ENCODE measurements at regions not wholly inside any gene's neighbourhood (a gene's known extent, or its start where the extent isn't known, plus 50 kb on each side); places are given as distances from the start of the nearest gene placed in this dataset.
A peak's percentile ranks its signal among the peaks of the same experiment; 100 is the strongest.

DNA sequence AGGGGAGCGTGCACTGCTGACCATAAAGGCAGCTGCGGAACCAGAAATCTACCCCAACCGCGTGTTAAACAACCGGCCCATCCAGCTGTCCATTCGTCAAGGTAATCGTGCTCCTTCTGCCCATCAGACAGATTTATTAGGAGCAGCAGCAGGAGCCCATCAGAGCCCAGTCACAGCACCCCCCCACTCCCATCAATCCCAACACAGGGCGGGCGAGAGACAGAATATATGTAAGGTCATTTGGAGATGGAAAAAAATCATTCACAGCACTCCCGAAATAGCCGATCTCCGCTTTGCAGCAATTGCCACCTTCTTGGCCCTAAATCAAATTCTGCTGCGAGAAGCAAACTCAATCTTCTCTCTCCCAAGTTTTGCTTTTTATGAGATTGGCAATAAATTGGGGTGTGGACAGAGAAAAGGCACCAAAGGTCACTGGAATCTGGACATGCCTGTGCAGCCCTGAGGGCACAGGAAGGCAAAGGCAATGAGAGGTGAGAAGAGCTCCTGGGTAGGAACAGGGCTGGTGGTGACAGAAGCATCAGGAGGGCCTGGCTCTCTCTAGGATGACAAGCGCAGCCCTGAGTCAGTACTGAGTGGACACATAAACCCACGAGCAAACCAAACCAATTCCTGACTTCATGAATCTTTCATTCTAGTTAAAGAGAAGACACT, 145.0 kb upstream of the ZMIZ1 start:
- DNase-seq = no peak

DNA sequence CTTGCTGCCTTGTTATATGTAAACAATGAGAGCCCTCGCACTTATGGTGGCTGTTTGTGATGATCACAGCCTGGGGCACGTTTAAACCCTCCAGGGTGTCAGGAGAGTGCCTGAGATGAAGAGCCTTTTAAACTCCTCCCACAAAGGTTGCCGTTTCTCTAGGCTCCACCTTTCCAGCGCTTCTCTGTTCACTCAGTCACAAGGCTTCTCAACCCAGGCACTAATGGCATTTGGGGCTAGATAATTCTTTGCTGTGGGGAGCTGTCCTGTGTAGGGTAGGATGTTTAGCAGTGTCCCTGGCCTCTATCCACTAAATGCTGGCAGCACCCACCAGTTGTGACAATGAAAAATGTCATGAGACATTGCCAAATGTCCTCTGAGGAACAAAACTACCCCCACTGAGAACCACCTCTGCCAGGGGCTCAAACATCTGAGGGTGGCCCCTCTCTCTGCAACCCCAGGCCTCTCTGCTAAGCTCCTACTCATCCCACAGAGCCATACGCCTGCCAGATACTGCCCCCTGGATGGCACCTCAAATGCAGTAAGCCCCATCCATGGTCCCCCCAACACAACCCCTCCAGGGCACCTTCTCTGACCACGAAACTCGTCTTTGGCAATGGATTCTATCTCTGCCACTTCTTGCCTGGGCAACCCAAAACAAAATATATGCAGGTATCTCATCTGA, 144.3 kb upstream of the ZMIZ1 start:
- DNase-seq = no peak

DNA sequence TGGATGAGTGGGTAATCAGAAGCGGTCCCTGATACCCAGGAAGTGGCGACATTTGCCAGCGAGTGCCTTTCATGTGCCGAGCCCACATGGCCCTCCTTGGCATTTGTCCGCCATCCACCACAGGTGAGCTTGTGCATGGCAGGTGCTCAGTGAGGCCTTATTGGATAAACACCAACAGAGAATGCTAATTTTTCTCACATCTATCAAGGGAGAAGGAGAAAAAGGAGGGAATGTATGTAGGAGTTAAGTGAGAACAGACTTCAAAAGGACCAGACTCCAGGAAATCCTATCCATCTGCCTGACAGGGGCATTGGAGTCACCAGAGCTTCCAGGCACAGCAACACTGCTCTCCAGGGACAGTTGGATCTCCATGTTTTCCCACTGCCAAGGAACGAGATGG, 143.5 kb upstream of the ZMIZ1 start:
- DNase-seq = no peak

DNA sequence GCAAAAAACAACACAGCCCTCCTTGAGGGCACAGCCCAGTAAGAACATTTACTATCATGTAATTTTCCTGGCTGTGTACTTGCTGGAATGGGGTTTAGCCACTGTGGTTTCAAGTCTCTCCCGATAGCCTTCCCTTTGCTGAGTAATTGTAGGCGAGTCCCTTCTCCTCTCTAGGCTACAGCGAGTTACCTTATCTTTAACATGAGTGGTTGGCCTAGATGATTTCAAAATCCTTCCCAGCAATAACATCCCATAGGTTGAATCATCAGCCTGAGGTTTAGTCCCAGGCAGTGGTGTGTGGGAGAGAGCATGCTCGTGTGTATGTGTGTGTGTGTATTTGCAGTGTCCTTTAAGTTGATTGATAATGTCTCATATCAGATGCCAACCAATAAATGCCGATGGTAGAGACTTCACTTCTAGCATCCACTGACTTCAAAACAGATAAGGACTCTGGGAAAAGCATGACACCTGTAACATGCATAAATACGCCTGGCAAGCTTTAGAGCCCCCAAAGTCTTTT, 142.9 kb upstream of the ZMIZ1 start:
- peak; percentile 80 for DNase-seq

DNA sequence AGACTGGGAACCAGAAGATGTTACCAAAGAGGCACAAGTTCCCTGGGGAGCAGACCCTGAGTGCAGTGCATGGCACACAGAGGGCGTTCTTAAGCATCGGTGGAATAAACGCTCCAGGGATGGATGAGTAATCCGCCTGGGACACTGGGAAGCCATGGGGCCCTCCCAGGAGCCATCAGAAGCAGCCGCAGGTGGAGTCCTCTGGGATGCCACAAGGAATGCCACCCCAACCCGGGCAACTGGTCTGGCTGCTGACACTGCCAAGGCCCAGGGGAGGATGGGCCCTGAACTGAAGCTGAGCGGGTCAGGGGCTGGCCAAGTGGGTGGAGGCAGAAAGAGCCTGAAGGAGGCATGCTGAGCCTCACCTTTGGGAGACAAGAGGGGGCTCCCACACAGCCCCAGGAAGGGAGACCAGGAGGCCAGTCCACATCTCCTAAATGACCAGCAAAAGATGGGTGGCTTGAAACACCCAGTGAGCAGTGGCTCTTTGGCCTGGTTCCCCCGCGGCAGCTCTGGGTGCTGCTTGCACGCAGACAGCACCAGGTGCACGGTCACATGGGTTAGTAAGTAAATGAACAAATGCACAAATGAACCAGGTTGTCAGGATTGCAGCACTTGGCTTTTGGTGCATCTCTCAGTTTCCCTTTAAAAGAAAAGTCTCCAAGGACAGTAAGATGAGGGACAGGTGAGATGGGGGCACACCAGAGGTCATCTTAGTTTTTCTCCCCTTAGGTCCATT, 141.3 kb upstream of the ZMIZ1 start:
- DNase-seq = no peak

DNA sequence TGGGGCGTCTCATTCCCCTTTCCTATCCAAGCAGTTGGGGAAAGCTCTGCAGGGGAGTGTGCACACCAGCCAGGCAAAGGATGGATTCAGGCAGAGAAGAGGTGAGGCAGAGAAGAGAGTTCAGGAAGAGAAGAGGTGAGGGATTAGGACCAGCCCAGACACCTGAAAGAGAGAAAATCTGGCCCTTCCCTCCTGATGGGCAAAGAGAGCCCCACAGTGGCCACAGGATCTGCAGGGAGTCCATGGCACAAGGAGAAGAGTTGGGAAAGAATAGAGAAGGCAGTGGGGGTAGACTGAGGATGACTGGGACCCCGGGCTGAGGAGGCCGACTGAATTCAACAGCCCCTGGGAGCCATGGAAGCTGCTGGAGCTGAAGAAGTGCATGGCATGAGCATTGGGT, 140.4 kb upstream of the ZMIZ1 start:
- DNase-seq = no peak

DNA sequence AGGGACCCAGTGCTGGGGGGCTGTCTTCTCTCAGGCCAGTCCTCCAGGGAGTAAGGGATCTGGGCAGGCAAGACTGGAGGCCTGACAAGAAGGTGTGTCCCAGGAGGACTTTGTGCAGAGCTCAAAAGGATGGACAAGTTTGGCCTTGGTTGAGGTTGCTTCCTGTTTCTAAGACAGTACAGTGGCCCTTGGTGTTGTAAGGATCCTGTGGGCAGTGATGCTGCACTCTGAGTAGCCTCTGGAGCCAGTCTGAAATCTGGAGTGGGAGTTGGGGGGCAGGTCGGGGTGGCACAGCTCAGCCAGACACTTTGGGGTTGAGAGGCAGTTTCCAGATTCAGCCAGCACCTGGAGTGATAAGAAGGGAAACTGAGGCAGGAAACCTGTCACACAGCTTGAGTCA, 139.2 kb upstream of the ZMIZ1 start:
- no peak for DNase-seq

DNA sequence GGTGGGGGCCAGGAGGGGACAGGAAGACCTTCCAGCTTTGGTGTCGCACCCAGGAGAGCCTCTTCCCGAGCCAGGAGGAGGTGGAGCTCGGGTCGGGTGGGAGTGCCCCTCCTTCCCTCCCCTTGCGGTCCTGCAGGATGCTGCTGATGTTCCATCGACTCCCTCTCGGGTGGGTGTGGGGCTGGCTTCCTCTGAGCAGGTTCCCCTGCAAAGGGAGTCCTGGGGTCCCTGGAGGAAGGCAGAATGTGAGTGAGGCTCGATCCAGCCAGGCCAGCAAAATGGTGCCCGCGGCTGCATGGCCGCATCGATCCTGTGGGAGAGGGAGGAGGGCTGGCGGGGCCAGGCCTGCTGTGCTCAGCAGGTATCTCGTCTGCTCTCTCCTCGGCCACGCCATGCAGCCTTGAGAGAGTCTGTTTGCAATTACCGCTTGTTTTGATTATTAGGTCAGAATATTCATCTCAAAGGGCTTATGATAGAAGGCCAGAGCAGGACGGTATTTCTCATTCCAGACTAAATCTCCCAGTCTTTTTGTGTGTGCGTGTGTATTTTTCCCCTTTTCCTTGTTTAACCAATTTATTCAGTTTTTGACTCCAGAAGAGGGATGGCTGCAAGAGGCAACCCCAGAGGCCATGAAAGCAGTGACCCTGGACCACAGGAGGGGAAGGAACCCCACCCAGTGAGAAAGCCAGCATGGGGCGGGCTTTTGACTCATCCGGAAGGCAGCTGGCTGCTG, 137.3 kb upstream of the ZMIZ1 start:
- DNase-seq = no peak

DNA sequence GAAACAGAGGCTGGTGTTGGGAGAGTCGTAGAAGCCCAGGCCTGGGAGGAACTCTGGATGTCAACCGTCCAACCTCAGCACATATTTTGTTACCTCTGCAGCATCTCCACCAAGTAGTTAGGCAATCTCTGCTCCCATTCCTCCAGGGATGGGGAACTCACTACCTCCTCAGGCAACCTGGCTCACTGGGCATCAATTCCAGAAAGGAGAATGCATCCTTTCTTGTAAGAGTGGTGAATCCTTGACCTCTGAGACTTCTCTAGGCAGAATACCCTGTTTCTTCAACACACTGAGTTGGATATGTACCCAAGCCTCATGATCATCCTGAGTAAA, 136.7 kb upstream of the ZMIZ1 start:
- DNase-seq = no peak

DNA sequence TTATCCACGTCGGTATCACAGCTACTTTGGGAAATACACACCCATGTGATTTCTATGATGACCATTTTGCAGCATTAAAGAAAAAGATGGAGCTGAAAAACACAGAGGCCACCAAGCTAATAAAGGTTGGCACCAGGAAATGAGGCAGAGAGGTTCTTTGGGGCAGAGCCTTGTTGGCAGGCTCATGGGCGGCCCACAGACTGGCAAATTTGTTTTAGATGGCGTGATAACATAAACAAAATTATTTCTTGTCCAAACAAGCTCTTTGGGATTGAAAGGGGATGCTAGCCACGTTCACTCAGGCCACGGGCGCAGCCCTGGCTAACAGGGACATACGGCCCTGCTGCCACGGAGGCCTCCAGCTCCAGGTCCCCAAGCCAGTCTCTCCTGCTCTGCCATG, 135.9 kb upstream of the ZMIZ1 start:
- DNase-seq = no peak

DNA sequence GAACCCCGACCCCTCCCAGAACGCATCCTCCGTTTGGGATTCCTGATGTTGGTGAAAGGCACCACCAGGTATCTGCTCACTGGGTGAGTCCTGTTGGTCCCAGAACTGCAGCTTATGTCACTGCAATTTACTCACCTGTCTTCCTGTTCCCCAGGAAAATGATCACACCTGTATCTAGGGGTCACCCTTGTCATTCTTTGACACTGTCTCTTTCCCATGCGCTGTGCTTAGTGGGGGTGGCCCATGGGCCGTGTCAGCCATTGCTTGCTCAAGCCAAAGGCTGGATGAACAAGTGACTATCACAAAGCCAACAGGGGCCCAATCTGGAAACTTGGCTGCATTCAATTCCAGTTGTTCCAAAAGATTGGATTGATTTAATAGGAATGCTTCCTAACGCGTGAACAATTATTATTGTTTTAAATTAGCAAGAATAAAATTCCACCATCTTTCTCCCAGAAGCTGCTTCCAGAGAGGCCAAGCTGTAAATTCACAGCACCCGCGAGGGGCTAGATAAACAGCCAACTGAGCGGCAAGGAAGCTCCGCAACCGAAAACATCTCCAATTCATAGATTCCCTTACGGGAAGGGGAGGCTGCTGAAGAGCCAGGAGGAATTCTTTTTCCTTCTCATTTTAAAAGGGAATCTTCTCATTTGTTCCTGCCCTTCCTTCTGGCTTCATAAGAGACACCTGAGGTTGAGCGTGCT, 134.8 kb upstream of the ZMIZ1 start:
- DNase-seq = no peak

DNA sequence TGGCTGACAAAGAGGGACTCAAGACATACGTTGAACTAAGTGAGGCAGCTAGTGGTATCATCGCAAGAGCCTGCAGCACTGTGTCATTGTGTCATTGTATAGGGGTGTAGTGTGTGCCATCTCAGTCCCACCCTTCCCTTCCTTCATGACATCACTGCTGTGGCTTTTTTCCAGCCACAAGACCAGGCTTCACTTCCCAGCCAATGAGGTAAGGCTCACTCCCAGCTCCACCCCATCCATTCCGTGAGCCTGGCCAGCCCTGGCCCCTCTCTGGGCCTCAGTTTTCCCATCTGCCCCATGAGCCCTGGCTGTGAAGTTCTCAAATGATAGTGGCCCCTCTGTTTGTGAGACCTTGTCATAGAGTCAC, 134.3 kb upstream of the ZMIZ1 start:
- DNase-seq = peak; percentile 13

DNA sequence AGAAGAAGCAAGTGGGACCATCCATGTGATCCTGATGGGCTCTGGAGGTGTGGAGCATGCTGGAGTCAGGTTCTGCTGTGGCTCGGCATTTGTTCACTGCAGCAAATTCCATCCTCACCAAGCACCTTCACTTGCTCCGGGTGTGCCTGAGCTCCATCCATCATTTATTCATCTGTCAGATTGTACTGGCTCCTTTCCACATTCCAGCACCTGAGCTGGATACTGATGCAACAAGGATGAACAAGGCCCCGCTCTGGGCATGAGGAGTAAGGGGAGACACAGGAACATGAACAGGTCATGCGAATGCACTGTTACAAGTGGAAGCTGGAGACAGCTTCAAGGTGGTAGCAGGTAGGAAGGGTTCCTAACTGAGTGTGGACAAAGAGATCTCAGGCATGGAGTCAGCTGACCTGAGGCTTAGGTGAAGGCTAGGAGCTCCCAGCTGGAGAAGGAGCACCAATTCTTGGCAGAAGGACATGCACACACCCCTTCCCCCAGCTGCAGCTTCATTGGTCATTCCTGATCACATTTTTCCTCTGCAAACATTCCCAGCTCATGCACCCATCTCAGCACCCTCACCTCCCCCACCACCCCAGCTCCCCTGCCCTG, 133.7 kb upstream of the ZMIZ1 start:
- no peak for DNase-seq

DNA sequence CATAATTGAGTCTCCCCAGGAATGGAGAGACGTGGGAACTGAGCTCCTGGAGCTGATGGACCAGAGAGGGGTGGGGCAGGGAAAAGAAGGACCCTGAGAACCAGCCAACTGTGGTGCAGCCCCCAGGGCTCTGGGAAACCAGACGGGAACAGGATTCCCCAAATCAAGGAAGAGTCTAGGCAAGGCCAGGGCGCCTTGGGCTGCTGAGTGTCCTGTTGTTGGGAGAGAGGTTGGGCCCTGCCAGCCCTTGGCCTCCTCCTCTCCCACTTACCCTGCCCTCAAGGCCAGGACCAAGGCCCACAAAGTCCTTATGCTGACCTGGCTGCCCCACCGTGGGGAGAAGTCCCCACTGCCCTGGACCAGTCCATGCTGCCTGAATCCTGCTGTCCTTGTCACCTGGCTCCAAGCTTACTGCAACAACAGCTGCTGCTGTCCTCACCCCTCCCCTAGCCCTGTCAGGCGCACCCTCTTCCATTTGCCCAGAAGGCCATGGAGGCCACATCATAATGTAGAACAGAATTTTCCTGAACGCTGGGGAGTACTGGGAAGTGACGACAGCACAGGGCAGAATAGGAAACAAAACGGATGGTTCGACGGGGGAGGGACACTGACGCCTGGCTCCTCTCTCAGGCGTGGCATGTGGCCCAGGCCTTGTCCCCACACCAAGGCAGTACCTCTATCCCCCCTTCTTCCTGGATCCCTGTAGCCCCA, 132.9 kb upstream of the ZMIZ1 start:
- DNase-seq = no peak

DNA sequence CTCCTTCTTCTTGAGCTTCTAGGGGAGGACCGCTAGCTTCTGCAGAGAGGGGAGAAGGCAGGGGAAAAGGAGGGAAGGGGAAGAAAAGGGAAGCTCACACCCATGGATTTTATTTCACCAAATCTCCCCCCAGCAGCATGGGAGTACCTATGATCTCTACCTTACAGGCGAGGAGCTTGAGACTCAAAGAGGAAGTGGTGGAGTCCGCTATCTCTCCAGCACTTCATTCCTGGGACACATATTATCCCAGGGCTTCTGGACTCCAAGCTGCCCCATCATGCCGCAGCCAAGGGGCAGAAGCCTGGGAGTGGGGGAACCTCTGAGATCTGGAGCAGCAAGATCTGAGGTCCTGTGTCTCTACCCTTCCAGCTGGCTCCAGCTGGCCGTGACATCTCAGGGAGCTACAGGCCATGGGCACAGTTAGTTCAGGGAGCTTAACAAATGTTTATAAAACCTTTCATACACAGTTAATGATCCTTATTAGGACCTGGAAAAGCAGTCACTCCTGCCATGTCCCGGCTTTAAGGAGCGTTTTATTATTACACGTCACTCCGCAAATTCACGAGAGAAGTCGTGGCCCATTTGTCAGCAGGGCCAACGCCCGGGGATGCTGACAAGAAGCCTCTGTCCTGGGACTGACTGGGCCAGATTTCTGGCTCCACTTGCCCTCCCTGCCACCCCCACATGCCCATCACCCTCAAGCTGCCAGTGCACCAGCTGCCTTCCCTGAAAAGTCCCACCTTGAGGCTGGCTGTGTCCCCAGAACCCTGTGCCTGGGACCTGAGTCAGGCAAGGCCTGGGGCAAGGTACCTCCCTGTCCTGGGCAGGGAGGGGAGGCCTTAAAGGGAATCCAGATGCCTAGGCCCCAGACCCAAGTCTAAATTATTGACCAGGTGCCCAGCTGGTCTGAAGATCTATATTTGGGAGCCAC, 132.1 kb upstream of the ZMIZ1 start:
- DNase-seq = no peak

DNA sequence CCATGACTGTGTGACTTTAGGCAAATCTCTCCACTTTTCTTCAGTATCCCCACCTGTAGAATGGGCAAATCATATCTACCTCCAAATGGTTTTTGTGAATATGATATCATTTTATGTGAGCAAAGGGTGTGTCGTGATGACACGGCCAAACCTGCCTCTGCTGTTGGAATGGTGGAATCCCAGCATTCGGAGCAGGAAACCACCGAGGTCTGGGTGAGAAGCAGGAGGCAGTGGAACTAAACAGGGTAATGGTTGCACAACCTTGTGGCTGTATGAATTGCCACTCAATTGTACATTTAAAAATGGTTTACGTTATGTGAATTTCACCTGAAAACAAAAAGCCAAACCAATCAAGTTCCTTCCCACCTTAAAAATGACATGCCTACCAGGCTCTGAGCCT, 131.4 kb upstream of the ZMIZ1 start:
- peak; percentile 57 for DNase-seq

DNA sequence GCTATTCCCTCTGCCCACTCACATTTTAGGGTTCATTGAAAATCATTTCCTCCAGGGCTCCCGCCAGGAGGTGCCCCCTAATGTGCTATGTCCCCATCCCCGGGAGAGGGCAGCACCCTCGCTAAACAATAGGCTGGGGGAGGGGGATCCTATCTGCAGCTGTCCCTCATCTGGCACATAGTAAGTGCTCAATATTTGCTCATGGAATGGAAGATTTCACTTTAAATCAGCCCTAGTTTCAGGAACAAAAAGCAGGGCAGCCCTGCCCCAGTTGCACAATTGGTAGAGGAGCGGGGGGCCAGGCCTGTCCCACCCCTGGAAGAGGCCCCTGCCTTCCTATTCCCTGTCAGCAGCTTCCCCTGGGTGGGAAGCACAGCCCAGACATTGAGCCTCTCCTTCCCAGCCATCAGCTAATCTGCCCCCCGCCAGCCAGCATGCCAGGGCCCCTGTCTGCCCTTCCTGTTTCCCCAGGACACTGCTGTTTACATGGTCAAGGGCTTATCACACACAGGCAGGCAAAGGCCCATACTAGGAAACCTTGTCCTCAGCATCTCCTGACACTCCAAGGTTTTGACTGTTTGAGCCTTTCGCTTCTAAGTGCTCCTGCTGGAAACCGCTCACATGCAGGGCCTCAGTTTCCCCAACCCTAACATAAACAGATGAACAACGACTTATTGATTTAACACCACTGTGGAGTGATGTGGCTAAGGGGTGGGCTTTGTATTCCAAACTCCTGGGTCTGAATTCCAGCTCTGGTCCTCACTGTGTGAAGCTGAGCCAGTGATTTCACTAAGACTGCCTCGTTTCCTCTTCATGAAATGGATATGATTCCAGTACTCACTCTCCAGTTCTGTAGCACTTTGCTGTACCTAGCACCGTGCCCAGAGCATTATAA, 130.7 kb upstream of the ZMIZ1 start:
- DNase-seq = peak; percentile 57

DNA sequence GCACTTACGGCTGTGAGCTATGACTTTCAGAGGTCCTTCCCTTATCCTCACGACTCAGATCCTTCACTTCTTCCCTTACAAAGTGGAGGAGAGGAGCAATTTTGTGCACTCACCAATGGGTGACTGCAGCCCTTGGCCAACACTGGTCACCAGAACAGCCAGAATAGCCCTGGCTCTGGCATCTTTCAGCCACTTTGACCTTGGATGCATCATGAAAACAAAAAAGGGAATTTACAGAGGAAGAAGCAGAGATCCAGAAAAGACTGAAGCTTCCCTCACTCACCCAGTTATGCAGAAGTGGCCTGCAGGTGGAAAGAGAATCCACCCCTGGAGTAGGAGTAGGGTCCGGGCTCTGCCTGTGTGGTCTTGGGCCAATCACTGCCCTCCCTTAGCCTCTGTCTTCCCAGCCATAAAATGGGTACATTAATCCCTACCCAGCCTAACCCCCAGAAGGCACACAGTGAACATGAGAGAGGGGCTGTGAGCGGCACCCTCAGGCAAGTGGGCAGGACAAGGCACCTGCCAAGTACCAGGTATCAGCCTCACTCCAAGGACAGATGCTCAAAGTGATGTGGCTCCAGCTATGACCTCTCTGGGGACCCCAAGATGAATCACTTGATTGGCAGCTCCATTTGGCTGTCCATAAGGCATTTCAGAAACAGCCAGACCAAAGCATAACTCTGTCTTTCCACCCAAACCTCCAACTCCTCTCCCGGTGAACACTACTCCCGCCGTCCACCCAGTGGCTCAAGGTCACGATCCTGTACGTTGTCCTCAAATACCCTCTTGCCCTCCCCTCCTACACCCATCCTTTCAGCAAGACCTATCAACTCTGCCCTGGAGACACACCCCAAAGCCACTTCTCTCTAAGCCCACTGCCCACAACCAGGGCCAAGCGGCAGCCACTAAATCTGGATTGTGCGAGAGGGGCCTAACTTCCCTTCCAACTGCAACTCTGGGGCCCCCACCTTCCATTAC, 129.8 kb upstream of the ZMIZ1 start:
- no peak for DNase-seq
